Sigmoid colon (tissue), 6 donors: ENCODE measurements at regions not wholly inside any gene's neighbourhood (a gene's known extent, or its start where the extent isn't known, plus 50 kb on each side); places are given as distances from the start of the nearest gene placed in this dataset.

Source experiments
- DNase-seq: peaks from one replicate; pipeline ENCODE4 v3.0.0-alpha.2; 2019
- H3K27ac ChIP-seq, 4 donors: fragments of 200-600 bp; sonication (generic); one replicate each; pipeline ENCODE4 v1.5.1; 2016 to 2019; ENCODE audit warnings: mild to moderate bottlenecking in 1 of 4
- H3K27me3 ChIP-seq, 3 donors: fragments of 200-600 bp; sonication (generic); one replicate each; pipeline ENCODE4 v1.5.1; 2019; ENCODE audit warnings: mild to moderate bottlenecking in 1 of 3
- H3K36me3 ChIP-seq, 4 donors: fragments of 200-600 bp; sonication (generic); one replicate each; pipeline ENCODE4 v1.5.1; 2016 to 2019
- H3K4me1 ChIP-seq, 4 donors: fragments of 200-600 bp; sonication (generic); one replicate each; pipeline ENCODE4 v1.5.1; 2017 to 2019
- H3K4me3 ChIP-seq, 4 donors: fragments of 200-600 bp; sonication (generic); one replicate each; pipeline ENCODE4 v1.5.1; 2017 to 2019; ENCODE audit warnings: mild to moderate bottlenecking in 2 of 4, moderate library complexity in 1 of 4
- H3K9me3 ChIP-seq, 4 donors: fragments of 200-600 bp in 3 of 4; sonication (generic) in 3 of 4; one replicate each; pipeline versions ENCODE4 v1.5.1 to v1.6.1; 2013 to 2019
- CTCF ChIP-seq, 4 experiments: fragments of 450-650 bp in 3 of 4; fragments of 200-600 bp in 1 of 4; IDR thresholded peaks; one replicate each; pipeline ENCODE4 v1.5.1; 2016 to 2019; ENCODE audit warnings: antibody characterized with exemption in 4 of 4, mild to moderate bottlenecking in 3 of 4, moderate library complexity in 2 of 4
- EP300 ChIP-seq, 4 donors: sonication (generic); formaldehyde crosslinking; IDR thresholded peaks; one replicate each; pipeline ENCODE4 v1.6.1; 2017; ENCODE audit warnings: antibody characterized with exemption in 4 of 4
- POLR2A ChIP-seq, 2 donors: fragments of 450-650 bp; IDR thresholded peaks; one replicate each; pipeline ENCODE4 v1.6.1; 2016; ENCODE audit warnings: antibody characterized with exemption in 2 of 2, mild to moderate bottlenecking in 2 of 2, moderate library complexity in 2 of 2
- POLR2AphosphoS5 ChIP-seq, 4 donors: sonication (generic); formaldehyde crosslinking; IDR thresholded peaks; one replicate each; pipeline ENCODE4 v1.6.1; 2017; ENCODE audit warnings: antibody characterized with exemption in 4 of 4
- WGBS, 2 donors: extraction: QIAGEN DNeasy Blood & Tissue Kit; methylation state at CpG; one replicate each; pipeline ENCODE4 v1.1.7; 2013; 5-methylcytosine and 5-hydroxymethylcytosine counted together
- intact Hi-C: fragments of 100-400 bp; cut with DNase I; formaldehyde crosslinking; loops from one replicate; pipeline ENCODE4 v1.15.1; 2023
- donor health status: healthy with polysubstance abuse.
- donor health status: healthy.

GRCh38 chr9:16119261-16120230 lies 566.7 kb downstream of the CCDC171 start:
- WGBS, 2 donors, result 84 to 89% methylated on average over 7 of the region's 7 CpGs
- Histone ChIP-seq H3K36me3 (no peaks in the 10 kb centered on the region), H3K27ac (no peak overlapping the region), H3K27me3 (no peaks in the 10 kb centered on the region), H3K4me3 (no peak overlapping the region), H3K4me1 (no peaks in the 10 kb centered on the region), H3K9me3 (no peaks in the 10 kb centered on the region)
- intact Hi-C loops, result no loop called here
- DNase-seq, result no peak
- TF ChIP-seq EP300 (IDR thresholded peaks at IDR 0.05), result no peak
- TF ChIP-seq POLR2AphosphoS5 (IDR thresholded peaks at IDR 0.05), result no peak
- TF ChIP-seq POLR2A (IDR thresholded peaks at IDR 0.05), result no peak
- TF ChIP-seq CTCF (IDR thresholded peaks at IDR 0.05), result no peak

GRCh38 chr9:16120231-16120641 lies 567.4 kb downstream of the CCDC171 start:
- intact Hi-C loops, result no loop called here
- H3K4me1 ChIP-seq, result no peaks in the 10 kb centered on the region
- H3K27me3 ChIP-seq, result no peaks in the 10 kb centered on the region
- 74 to 77% methylated on average over 4 of the region's 4 CpGs for WGBS, 2 donors
- H3K27ac ChIP-seq, result no peak overlapping the region
- no peaks in the 10 kb centered on the region for H3K36me3 ChIP-seq
- DNase-seq, result no peak
- H3K9me3 ChIP-seq, result no peaks in the 10 kb centered on the region
- TF ChIP-seq POLR2A (IDR thresholded peaks at IDR 0.05) (no peak), POLR2AphosphoS5 (IDR thresholded peaks at IDR 0.05) (no peak), CTCF (IDR thresholded peaks at IDR 0.05) (no peak), EP300 (IDR thresholded peaks at IDR 0.05) (no peak)
- no peak overlapping the region for H3K4me3 ChIP-seq

GRCh38 chr9:16120727-16121126 lies 567.9 kb downstream of the CCDC171 start:
- no peaks in the 10 kb centered on the region for H3K9me3 ChIP-seq
- no peaks in the 10 kb centered on the region for H3K36me3 ChIP-seq
- H3K4me3 ChIP-seq, result no peak overlapping the region
- H3K4me1 ChIP-seq, result no peaks in the 10 kb centered on the region
- TF ChIP-seq EP300 (IDR thresholded peaks at IDR 0.05) (no peak), CTCF (IDR thresholded peaks at IDR 0.05) (no peak), POLR2A (IDR thresholded peaks at IDR 0.05) (no peak), POLR2AphosphoS5 (IDR thresholded peaks at IDR 0.05) (no peak)
- no peak overlapping the region for H3K27ac ChIP-seq
- no peaks in the 10 kb centered on the region for H3K27me3 ChIP-seq
- DNase-seq, result no peak
- WGBS, 2 donors, result 90 to 95% methylated on average over 7 of the region's 7 CpGs
- intact Hi-C loops, result no loop called here

GRCh38 chr9:16121168-16121567 lies 568.3 kb downstream of the CCDC171 start:
- H3K27me3 ChIP-seq, result no peaks in the 10 kb centered on the region
- 88 to 90% methylated on average over 9 of the region's 9 CpGs for WGBS, 2 donors
- H3K36me3 ChIP-seq, result no peaks in the 10 kb centered on the region
- DNase-seq, result no peak
- H3K4me3 ChIP-seq, result no peak overlapping the region
- no peaks in the 10 kb centered on the region for H3K4me1 ChIP-seq
- H3K9me3 ChIP-seq, result no peaks in the 10 kb centered on the region
- intact Hi-C loops, result no loop called here
- no peak overlapping the region for H3K27ac ChIP-seq
- no peak for TF ChIP-seq EP300 (IDR thresholded peaks at IDR 0.05)
- TF ChIP-seq CTCF (IDR thresholded peaks at IDR 0.05), result no peak
- no peak for TF ChIP-seq POLR2A (IDR thresholded peaks at IDR 0.05)
- TF ChIP-seq POLR2AphosphoS5 (IDR thresholded peaks at IDR 0.05), result no peak
